ENCODE measurements at regions not wholly inside any gene's neighbourhood (a gene's known extent, or its start where the extent isn't known, plus 50 kb on each side); places are given as distances from the start of the nearest gene placed in this dataset.
"Not testable (repeated sequence)": the region's sequence is repeated elsewhere in the genome, so short reads cannot be mapped to it uniquely, and the experiment has no call there.

- H3K4me1 ChIP-seq; H3K4me3 ChIP-seq; DNase-seq; ATAC-seq; H3K27ac ChIP-seq; H3K27me3 ChIP-seq; H3K9me3 ChIP-seq; intact Hi-C loops (cut with DNase I): not testable (repeated sequence)
- H3K36me3 ChIP-seq: peaks cover 0 to 32% of the 10 kb centered on the region in 2 donors
Measured at GRCh38 chr9:94437128-94437527, 108.7 kb upstream of the NUTM2F start.

DNA sequence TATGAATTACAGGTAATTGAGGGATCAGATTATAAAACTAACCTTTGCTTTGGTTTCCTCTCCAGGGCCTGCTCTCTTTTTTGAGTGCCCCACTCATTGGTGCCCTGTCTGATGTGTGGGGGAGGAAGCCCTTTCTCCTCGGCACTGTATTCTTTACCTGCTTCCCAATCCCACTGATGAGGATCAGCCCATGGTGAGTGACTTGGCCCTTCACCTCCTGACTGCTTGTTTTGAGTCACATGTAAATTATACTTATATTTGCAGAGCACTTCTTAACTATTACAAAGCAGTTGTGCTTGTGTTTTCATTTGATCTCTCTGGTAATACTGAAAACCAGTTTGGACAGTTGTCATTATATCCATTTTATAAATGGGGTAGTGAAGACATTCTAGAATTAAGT lies 109.9 kb upstream of the NUTM2F start:
- H3K4me1 ChIP-seq; intact Hi-C loops (cut with DNase I); H3K27ac ChIP-seq; H3K4me3 ChIP-seq; H3K27me3 ChIP-seq; DNase-seq; H3K9me3 ChIP-seq: not testable (repeated sequence)
- H3K36me3 ChIP-seq: peaks cover 0 to 32% of the 10 kb centered on the region in 2 donors
- peak; percentile 92 for ATAC-seq

- H3K4me3 ChIP-seq; ATAC-seq; H3K4me1 ChIP-seq; intact Hi-C loops (cut with DNase I); H3K27ac ChIP-seq; H3K27me3 ChIP-seq; DNase-seq; H3K9me3 ChIP-seq: not testable (repeated sequence)
- H3K36me3 ChIP-seq: peaks cover 0 to 42% of the 10 kb centered on the region in 2 donors
Measured at GRCh38 chr9:94441146-94441545, 112.7 kb upstream of the NUTM2F start.

- no peaks in the 10 kb centered on the region for H3K27me3 ChIP-seq
- ATAC-seq: no peak
- H3K4me1 ChIP-seq: no peaks in the 10 kb centered on the region
- no peak overlapping the region for H3K4me3 ChIP-seq
- TF ChIP-seq CTCF (IDR thresholded peaks at IDR 0.05): no peak
- DNase-seq: no peak
- H3K9me3 ChIP-seq: no peaks in the 10 kb centered on the region
- H3K36me3 ChIP-seq: peaks cover 0 to 46% of the 10 kb centered on the region in 2 donors
- intact Hi-C loops (cut with DNase I): no loop called here
- no peak overlapping the region for H3K27ac ChIP-seq
Measured at GRCh38 chr9:94441796-94442195, 113.1 kb upstream of the PCAT7 start.

- ATAC-seq: peak; percentile 60
- TF ChIP-seq CTCF (IDR thresholded peaks at IDR 0.05): no peak
Measured at GRCh38 chr9:94443032-94443722, 111.7 kb upstream of the PCAT7 start.

GRCh38 chr9:94445863-94446262 lies 109.0 kb upstream of the PCAT7 start:
- no peaks in the 10 kb centered on the region for H3K27me3 ChIP-seq
- no peak overlapping the region for H3K4me3 ChIP-seq
- intact Hi-C loops (cut with DNase I): no loop called here
- no peaks in the 10 kb centered on the region for H3K9me3 ChIP-seq
- no peaks in the 10 kb centered on the region for H3K4me1 ChIP-seq
- no peak overlapping the region for H3K27ac ChIP-seq
- TF ChIP-seq CTCF (IDR thresholded peaks at IDR 0.05): no peak
- peaks cover 0 to 72% of the 10 kb centered on the region in 2 donors for H3K36me3 ChIP-seq
- DNase-seq: no peak
- ATAC-seq: no peak

More at GRCh38 chr9:94443032-94443722, 111.7 kb upstream of the PCAT7 start:
- Histone ChIP-seq H3K27me3 (no peaks in the 10 kb centered on the region), H3K4me3 (no peak overlapping the region), H3K9me3 (no peaks in the 10 kb centered on the region), H3K27ac (no peak overlapping the region), H3K4me1 (no peaks in the 10 kb centered on the region), H3K36me3 (peaks cover 0 to 60% of the 10 kb centered on the region in 2 donors)
- DNase-seq: peak in 1 of 4 donors; percentile 8
- intact Hi-C loops (cut with DNase I): no loop called here

DNA sequence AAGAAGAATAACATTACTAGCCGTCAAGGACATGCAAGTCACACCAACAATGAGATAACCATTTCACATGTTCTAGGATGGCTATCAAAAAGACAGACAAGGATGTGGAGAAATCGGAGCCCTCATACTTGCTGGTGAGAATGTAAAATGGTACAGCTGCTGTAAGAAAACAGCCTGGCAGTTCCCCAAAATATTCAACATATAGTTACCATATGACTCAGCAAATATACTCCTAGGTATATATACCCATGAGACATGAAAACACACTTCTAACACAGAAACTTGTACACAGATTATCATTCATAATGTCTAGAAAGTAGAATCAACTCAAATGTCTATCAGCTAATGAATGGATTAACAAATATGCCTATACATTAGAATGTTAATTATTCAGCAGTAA lies 105.4 kb upstream of the PCAT7 start:
- H3K4me3 ChIP-seq: no peak overlapping the region
- no peak for DNase-seq
- H3K36me3 ChIP-seq: peaks cover 0 to 89% of the 10 kb centered on the region in 2 donors
- H3K4me1 ChIP-seq: no peaks in the 10 kb centered on the region
- intact Hi-C loops (cut with DNase I): no loop called here
- no peaks in the 10 kb centered on the region for H3K27me3 ChIP-seq
- ATAC-seq: no peak
- no peak overlapping the region for H3K27ac ChIP-seq
- no peaks in the 10 kb centered on the region for H3K9me3 ChIP-seq
- no peak for TF ChIP-seq CTCF (IDR thresholded peaks at IDR 0.05)
